ELF-1 (cell line): ENCODE measurements at regions not wholly inside any gene's neighbourhood (a gene's known extent, or its start where the extent isn't known, plus 50 kb on each side); places are given as distances from the start of the nearest gene placed in this dataset.

Experiments used
- DNase-seq: peaks from one replicate; pipeline ENCODE4 v3.0.0-alpha.2; 2016; ENCODE audit warnings: low read depth, low spot score

- no peak for DNase-seq
Observed at GRCh38 chr10:55001422-55001821, 200.4 kb upstream of the PCDH15 start.

GRCh38 chr10:54993148-54993547 is 192.1 kb upstream of the PCDH15 start:
- DNase-seq = no peak

- DNase-seq = no peak
Observed at GRCh38 chr10:54985732-54986131, 184.7 kb upstream of the PCDH15 start.

GRCh38 chr10:54983255-54983654 is 182.2 kb upstream of the PCDH15 start:
- DNase-seq = no peak

- no peak for DNase-seq
Observed at GRCh38 chr10:54962134-54962900, 161.3 kb upstream of the PCDH15 start.

- DNase-seq = no peak
Observed at GRCh38 chr10:54961040-54961439, 160.0 kb upstream of the PCDH15 start.

- DNase-seq = no peak
Observed at GRCh38 chr10:54958844-54959243, 157.8 kb upstream of the PCDH15 start.

- DNase-seq = no peak
Observed at GRCh38 chr10:54947605-54948004, 146.6 kb upstream of the PCDH15 start.

GRCh38 chr10:54940418-54940817 is 139.4 kb upstream of the PCDH15 start:
- no peak for DNase-seq

- no peak for DNase-seq
Observed at GRCh38 chr10:54914049-54914448, 113.0 kb upstream of the PCDH15 start.

- no peak for DNase-seq
Observed at GRCh38 chr10:54909165-54909564, 108.1 kb upstream of the PCDH15 start.

GRCh38 chr10:54908019-54908418 is 107.0 kb upstream of the PCDH15 start:
- DNase-seq = no peak

GRCh38 chr10:54906940-54907339 is 105.9 kb upstream of the PCDH15 start:
- no peak for DNase-seq

- no peak for DNase-seq
Observed at GRCh38 chr10:54905578-54906192, 104.7 kb upstream of the PCDH15 start.

- DNase-seq = no peak
Observed at GRCh38 chr10:54904833-54905232, 103.8 kb upstream of the PCDH15 start.

GRCh38 chr10:54903745-54904144 is 102.7 kb upstream of the PCDH15 start:
- DNase-seq = no peak

- no peak for DNase-seq
Observed at GRCh38 chr10:54900584-54900983, 99.6 kb upstream of the PCDH15 start.

GRCh38 chr10:54880996-54881395 is 80.0 kb upstream of the PCDH15 start:
- DNase-seq = no peak

GRCh38 chr10:54869022-54869421 is 68.0 kb upstream of the PCDH15 start:
- no peak for DNase-seq

- DNase-seq = no peak
Observed at GRCh38 chr10:54866666-54867065, 65.6 kb upstream of the PCDH15 start.

- DNase-seq = no peak
Observed at GRCh38 chr10:54854843-54855242, 53.8 kb upstream of the PCDH15 start.

- DNase-seq = no peak
Observed at GRCh38 chr10:54854389-54854788, 53.4 kb upstream of the PCDH15 start.

GRCh38 chr10:54853883-54854282 is 52.9 kb upstream of the PCDH15 start:
- DNase-seq = no peak
